Peyer's patch (tissue), 4 donors: ENCODE measurements at regions not wholly inside any gene's neighbourhood (a gene's known extent, or its start where the extent isn't known, plus 50 kb on each side); places are given as distances from the start of the nearest gene placed in this dataset.
"Not testable (repeated sequence)": the region's sequence is repeated elsewhere in the genome, so short reads cannot be mapped to it uniquely, and the experiment has no call there.

Experiments
- POLR2A ChIP-seq, 2 donors: fragments of 450-650 bp; IDR thresholded peaks; one replicate each; pipeline ENCODE4 v1.5.1; 2017; ENCODE audit warnings: antibody characterized with exemption in 2 of 2, mild to moderate bottlenecking in 2 of 2, moderate library complexity in 2 of 2
- TF ChIP-seq, protein P1 (sequence below), 6 experiments: fragments of 450-650 bp in 4 of 6; fragments of 200-600 bp in 2 of 6; sonication (generic) in 1 of 6; IDR thresholded peaks; one replicate each; pipeline ENCODE4 v1.5.1; 2017 to 2019; ENCODE audit warnings: antibody characterized with exemption in 6 of 6, mild to moderate bottlenecking in 3 of 6, moderate library complexity in 1 of 6

DNA sequence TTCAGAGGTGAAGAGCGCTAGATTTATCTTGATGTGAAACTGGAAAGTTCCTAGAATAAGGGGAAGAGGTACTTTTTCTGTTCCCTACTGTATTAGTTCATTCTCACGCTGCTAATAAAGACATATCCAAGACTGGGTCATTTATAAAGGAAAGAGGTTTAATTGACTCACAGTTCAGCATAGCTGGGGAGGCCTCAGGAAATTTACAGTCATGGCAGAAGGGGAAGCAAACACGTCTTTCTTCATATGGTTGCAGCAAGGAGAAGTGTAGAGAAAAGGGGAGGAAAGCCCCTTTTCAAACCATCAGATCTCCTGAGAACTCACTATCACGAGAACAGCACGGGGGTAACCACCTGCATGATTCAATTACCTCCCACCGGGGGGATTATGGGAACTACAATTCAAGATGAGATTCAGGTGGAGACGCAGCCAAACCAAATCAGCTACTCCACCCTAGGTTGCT, 99.8 kb upstream of the MPP7 start:
- TF ChIP-seq POLR2A (IDR thresholded peaks at IDR 0.05) = not testable (repeated sequence)
- TF ChIP-seq, protein P1, sequence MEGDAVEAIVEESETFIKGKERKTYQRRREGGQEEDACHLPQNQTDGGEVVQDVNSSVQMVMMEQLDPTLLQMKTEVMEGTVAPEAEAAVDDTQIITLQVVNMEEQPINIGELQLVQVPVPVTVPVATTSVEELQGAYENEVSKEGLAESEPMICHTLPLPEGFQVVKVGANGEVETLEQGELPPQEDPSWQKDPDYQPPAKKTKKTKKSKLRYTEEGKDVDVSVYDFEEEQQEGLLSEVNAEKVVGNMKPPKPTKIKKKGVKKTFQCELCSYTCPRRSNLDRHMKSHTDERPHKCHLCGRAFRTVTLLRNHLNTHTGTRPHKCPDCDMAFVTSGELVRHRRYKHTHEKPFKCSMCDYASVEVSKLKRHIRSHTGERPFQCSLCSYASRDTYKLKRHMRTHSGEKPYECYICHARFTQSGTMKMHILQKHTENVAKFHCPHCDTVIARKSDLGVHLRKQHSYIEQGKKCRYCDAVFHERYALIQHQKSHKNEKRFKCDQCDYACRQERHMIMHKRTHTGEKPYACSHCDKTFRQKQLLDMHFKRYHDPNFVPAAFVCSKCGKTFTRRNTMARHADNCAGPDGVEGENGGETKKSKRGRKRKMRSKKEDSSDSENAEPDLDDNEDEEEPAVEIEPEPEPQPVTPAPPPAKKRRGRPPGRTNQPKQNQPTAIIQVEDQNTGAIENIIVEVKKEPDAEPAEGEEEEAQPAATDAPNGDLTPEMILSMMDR (IDR thresholded peaks at IDR 0.05) = not testable (repeated sequence)
